ENCODE measurements at regions not wholly inside any gene's neighbourhood (a gene's known extent, or its start where the extent isn't known, plus 50 kb on each side); places are given as distances from the start of the nearest gene placed in this dataset.

DNA sequence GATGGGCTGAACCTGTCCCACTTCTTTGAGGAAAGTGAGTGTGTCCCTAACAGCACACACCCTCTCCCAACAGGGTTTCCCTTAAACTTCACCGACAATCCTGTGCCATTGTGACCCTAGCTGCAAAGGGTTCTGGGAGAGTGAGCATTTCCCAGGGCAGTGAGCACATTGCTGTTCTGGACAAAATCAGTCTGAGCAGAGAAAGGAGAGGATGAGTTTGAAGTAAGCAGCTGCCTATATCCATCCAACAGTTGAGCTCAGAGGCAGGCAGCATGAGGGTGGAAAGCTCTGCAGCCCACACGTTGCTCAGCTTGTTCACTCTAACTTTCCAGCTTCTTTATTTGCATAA lies 296.5 kb upstream of the MAF start:
- Histone ChIP-seq H3K4me1 (ENCODE audit: insufficient read depth, low read length, poor library complexity, severe bottlenecking) (no peaks in the 10 kb centered on the region), H4K20me1 (ENCODE audit: insufficient read depth, low read length, poor library complexity, severe bottlenecking) (no peaks in the 10 kb centered on the region), H3K9me3 (ENCODE audit: insufficient read depth, low read depth, low read length) (no peaks in the 10 kb centered on the region), H3K36me3 (ENCODE audit: insufficient read depth, low read length) (no peaks in the 10 kb centered on the region), H3K27me3 (ENCODE audit: insufficient read depth, low read length, poor library complexity, severe bottlenecking) (no peaks in the 10 kb centered on the region), H2AFZ (ENCODE audit: low read length) (no peak overlapping the region), H3K4me3 (ENCODE audit: low read length, poor library complexity, severe bottlenecking) (no peak overlapping the region), H3K9me2 (replicated peaks; ENCODE audit: low read depth, low read length) (no peaks in the 10 kb centered on the region), H3K4me2 (ENCODE audit: low read depth, low read length, poor library complexity, severe bottlenecking) (no peak overlapping the region), H3K9ac (ENCODE audit: low read depth, low read length, poor library complexity, severe bottlenecking) (no peak overlapping the region), H3K79me2 (ENCODE audit: insufficient read depth, low read length) (no peaks in the 10 kb centered on the region), H3F3A (ENCODE audit: low read depth) (no peaks in the 10 kb centered on the region)
- no peak for TF ChIP-seq EZH2phosphoT487 (IDR thresholded peaks at IDR 0.05; ENCODE audit: borderline replicate concordance)
- TF ChIP-seq, protein P1, sequence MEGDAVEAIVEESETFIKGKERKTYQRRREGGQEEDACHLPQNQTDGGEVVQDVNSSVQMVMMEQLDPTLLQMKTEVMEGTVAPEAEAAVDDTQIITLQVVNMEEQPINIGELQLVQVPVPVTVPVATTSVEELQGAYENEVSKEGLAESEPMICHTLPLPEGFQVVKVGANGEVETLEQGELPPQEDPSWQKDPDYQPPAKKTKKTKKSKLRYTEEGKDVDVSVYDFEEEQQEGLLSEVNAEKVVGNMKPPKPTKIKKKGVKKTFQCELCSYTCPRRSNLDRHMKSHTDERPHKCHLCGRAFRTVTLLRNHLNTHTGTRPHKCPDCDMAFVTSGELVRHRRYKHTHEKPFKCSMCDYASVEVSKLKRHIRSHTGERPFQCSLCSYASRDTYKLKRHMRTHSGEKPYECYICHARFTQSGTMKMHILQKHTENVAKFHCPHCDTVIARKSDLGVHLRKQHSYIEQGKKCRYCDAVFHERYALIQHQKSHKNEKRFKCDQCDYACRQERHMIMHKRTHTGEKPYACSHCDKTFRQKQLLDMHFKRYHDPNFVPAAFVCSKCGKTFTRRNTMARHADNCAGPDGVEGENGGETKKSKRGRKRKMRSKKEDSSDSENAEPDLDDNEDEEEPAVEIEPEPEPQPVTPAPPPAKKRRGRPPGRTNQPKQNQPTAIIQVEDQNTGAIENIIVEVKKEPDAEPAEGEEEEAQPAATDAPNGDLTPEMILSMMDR (conservative IDR thresholded peaks at IDR 0.05; ENCODE audit: low read length): no peak

DNA sequence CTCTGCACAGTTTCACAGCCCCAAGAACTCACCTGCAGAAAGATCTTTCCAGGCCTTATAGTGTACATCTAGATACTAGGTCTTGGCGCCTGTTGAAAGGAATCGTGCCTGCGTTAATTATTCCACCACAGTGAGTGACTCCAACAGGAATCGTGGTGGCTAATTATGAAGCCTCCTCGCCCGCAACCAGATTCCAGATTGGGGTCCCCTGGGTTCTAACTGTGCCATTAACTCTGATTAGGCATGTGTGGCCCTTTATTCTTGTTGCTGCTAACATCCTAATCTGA lies 295.3 kb upstream of the MAF start:
- H3K79me2 ChIP-seq (ENCODE audit: insufficient read depth, low read length): no peaks in the 10 kb centered on the region
- no peaks in the 10 kb centered on the region for H3K9me3 ChIP-seq (ENCODE audit: insufficient read depth, low read depth, low read length)
- no peak overlapping the region for H3K9ac ChIP-seq (ENCODE audit: low read depth, low read length, poor library complexity, severe bottlenecking)
- H3K36me3 ChIP-seq (ENCODE audit: insufficient read depth, low read length): no peaks in the 10 kb centered on the region
- no peak overlapping the region for H3K4me2 ChIP-seq (ENCODE audit: low read depth, low read length, poor library complexity, severe bottlenecking)
- H3K4me3 ChIP-seq (ENCODE audit: low read length, poor library complexity, severe bottlenecking): no peak overlapping the region
- H3K4me1 ChIP-seq (ENCODE audit: insufficient read depth, low read length, poor library complexity, severe bottlenecking): no peaks in the 10 kb centered on the region
- no peaks in the 10 kb centered on the region for H3K9me2 ChIP-seq (replicated peaks; ENCODE audit: low read depth, low read length)
- no peaks in the 10 kb centered on the region for H4K20me1 ChIP-seq (ENCODE audit: insufficient read depth, low read length, poor library complexity, severe bottlenecking)
- H3F3A ChIP-seq (ENCODE audit: low read depth): no peaks in the 10 kb centered on the region
- H3K27me3 ChIP-seq (ENCODE audit: insufficient read depth, low read length, poor library complexity, severe bottlenecking): no peaks in the 10 kb centered on the region
- TF ChIP-seq, protein P1 (conservative IDR thresholded peaks at IDR 0.05; ENCODE audit: low read length): no peak
- no peak for TF ChIP-seq EZH2phosphoT487 (IDR thresholded peaks at IDR 0.05; ENCODE audit: borderline replicate concordance)
- H2AFZ ChIP-seq (ENCODE audit: low read length): no peak overlapping the region

DNA sequence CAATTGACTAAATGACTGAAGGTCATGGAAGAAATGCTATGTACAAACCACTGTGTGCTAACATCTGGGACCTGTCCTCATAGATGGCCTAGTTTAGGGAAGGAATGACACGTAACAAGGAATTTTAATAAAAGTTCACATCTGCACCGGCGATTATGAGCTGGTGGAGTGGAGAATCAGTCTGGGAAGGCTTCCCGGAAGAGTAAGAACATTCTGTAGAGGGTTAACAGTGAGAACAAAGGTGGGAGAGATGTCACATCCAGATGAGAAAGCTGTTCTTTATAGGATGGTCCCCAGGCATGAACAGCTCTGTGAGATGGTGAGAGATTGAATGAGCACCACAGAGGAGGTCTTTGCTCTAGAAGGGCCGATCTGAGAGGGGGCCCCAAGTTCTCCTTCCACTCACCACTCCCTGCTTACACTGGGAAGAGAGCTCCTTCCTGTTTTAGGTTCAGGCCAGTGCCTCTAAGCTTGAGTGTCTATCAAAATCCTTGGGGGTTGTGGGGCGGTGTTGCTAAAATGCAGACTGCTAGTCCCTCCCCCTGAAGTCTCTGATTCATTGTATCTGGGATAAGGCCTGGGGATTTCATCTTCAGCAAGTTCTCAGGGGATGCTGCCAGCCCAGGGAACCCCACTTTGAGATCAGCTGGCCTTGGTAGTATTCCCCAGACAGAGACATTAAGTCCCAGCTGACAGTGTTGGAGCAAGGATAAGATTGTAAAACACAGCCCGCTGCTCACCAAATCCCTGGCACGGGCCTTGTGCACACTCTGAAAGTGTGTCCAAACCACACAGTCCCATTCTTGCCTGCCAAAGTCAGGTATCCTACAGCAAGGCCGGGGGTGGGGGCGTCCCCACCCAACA lies 294.7 kb upstream of the MAF start:
- TF ChIP-seq, protein P1 (conservative IDR thresholded peaks at IDR 0.05; ENCODE audit: low read length): no peak
- TF ChIP-seq EZH2phosphoT487 (IDR thresholded peaks at IDR 0.05; ENCODE audit: borderline replicate concordance): no peak
- Histone ChIP-seq H2AFZ (ENCODE audit: low read length) (no peak overlapping the region), H3K9me3 (ENCODE audit: insufficient read depth, low read depth, low read length) (no peaks in the 10 kb centered on the region), H4K20me1 (ENCODE audit: insufficient read depth, low read length, poor library complexity, severe bottlenecking) (no peaks in the 10 kb centered on the region), H3K27me3 (ENCODE audit: insufficient read depth, low read length, poor library complexity, severe bottlenecking) (no peaks in the 10 kb centered on the region), H3K4me2 (ENCODE audit: low read depth, low read length, poor library complexity, severe bottlenecking) (no peak overlapping the region), H3K9ac (ENCODE audit: low read depth, low read length, poor library complexity, severe bottlenecking) (no peak overlapping the region), H3K79me2 (ENCODE audit: insufficient read depth, low read length) (no peaks in the 10 kb centered on the region), H3K36me3 (ENCODE audit: insufficient read depth, low read length) (no peaks in the 10 kb centered on the region), H3K4me3 (ENCODE audit: low read length, poor library complexity, severe bottlenecking) (no peak overlapping the region), H3F3A (ENCODE audit: low read depth) (no peaks in the 10 kb centered on the region), H3K9me2 (replicated peaks; ENCODE audit: low read depth, low read length) (no peaks in the 10 kb centered on the region), H3K4me1 (ENCODE audit: insufficient read depth, low read length, poor library complexity, severe bottlenecking) (no peaks in the 10 kb centered on the region)
